GM12891 (cell line): ENCODE measurements at regions not wholly inside any gene's neighbourhood (a gene's known extent, or its start where the extent isn't known, plus 50 kb on each side); places are given as distances from the start of the nearest gene placed in this dataset.

Experiments
- POLR2A ChIP-seq: IDR thresholded peaks from 2 replicates; pipeline ENCODE4 v1.6.1; 2011; ENCODE audit warnings: low read depth, low read length, control low read depth
- POLR2AphosphoS5 ChIP-seq: IDR thresholded peaks from 2 replicates; pipeline ENCODE4 v1.6.1; 2011; ENCODE audit warnings: low read depth, low read length, control low read depth
- POU2F2 ChIP-seq: IDR thresholded peaks from 2 replicates; pipeline ENCODE4 v1.6.1; 2011; ENCODE audit warnings: low read depth, mild to moderate bottlenecking, control low read depth, low read length, moderate library complexity
- SPI1 ChIP-seq: IDR thresholded peaks from 2 replicates; pipeline ENCODE4 v1.6.1; 2011; ENCODE audit warnings: low read depth, low read length, control low read depth
- TAF1 ChIP-seq: IDR thresholded peaks from 2 replicates; pipeline ENCODE4 v1.6.1; 2011; ENCODE audit warnings: low read depth, low read length, control low read depth

DNA sequence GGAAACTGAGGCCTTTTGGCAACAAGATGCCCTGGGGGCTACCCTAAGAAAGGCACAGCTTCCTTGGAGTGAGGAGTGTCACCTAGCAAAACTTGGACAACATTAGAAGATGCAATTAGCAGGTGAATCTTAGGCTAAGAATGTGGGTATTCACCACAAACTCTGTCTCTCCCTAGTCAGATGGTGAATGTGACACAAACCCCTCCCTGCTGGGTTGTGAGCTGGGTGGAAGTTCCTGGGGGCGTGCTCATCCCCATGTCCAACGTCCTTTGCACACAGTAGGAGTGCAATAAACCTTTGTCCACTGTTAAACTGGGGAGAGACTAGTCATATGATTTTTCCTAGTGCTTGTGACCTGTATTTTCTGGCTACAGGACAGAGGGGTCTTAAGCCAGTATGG lies 67.1 kb upstream of the SH3GL3 start:
- no peak for TF ChIP-seq POLR2A
- TF ChIP-seq TAF1, result no peak
- no peak for TF ChIP-seq POLR2AphosphoS5
- no peak for TF ChIP-seq SPI1
- TF ChIP-seq POU2F2, result no peak
